SK-N-SH treated with all-trans-retinoic acid at 6 μM for 48 hours (cell line): ENCODE measurements at regions not wholly inside any gene's neighbourhood (a gene's known extent, or its start where the extent isn't known, plus 50 kb on each side); places are given as distances from the start of the nearest gene placed in this dataset.
"Not testable (repeated sequence)": the region's sequence is repeated elsewhere in the genome, so short reads cannot be mapped to it uniquely, and the experiment has no call there.

ENCODE experiments used
- ATAC-seq: fragments of 200-7000 bp; cut with Tn5 transposase; 3 replicates; pipeline ENCODE4 v1.9.1; 2020; ENCODE audit warnings: mild to moderate bottlenecking, moderate library complexity
- ARNTL ChIP-seq: fragments of 450-650 bp; formaldehyde crosslinking; IDR thresholded peaks from 2 replicates; pipeline ENCODE4 v1.5.0; 2020; ENCODE audit warnings: low read depth, mild to moderate bottlenecking, moderate library complexity, borderline replicate concordance
- BACH2 ChIP-seq: fragments of 250-450 bp; sonication (Bioruptor Pico); IDR thresholded peaks from 2 replicates; pipeline ENCODE4 v1.9.0; 2021; ENCODE audit warnings: mild to moderate bottlenecking, borderline replicate concordance
- CREB5 ChIP-seq: fragments of 250-450 bp; sonication (Bioruptor Pico); IDR thresholded peaks from 2 replicates; pipeline ENCODE4 v1.5.1; 2020; ENCODE audit warnings: low read depth, mild to moderate bottlenecking, moderate library complexity
- CSRNP3 ChIP-seq: fragments of 250-450 bp; sonication (Bioruptor Pico); IDR thresholded peaks from 2 replicates; pipeline ENCODE4 v1.5.1; 2021; ENCODE audit warnings: mild to moderate bottlenecking, moderate library complexity
- GLIS3 ChIP-seq: fragments of 250-450 bp; sonication (Bioruptor Pico); IDR thresholded peaks from 2 replicates; pipeline ENCODE4 v1.5.0; 2020; ENCODE audit warnings: mild to moderate bottlenecking, moderate library complexity
- ISL1 ChIP-seq: fragments of 250-450 bp; sonication (Bioruptor Pico); IDR thresholded peaks from 2 replicates; pipeline ENCODE4 v2.1.2; 2022; ENCODE audit warnings: mild to moderate bottlenecking, moderate library complexity
- OSR1 ChIP-seq: fragments of 250-450 bp; sonication (Bioruptor Pico); IDR thresholded peaks from 2 replicates; pipeline ENCODE4 v1.8.0; 2022; ENCODE audit warnings: moderate library complexity, mild to moderate bottlenecking, inconsistent platforms
- SNAI2 ChIP-seq: fragments of 250-450 bp; sonication (Bioruptor Pico); IDR thresholded peaks from 2 replicates; pipeline ENCODE4 v1.5.0; 2020; ENCODE audit warnings: mild to moderate bottlenecking, moderate library complexity
- TCF4 ChIP-seq: fragments of 250-450 bp; sonication (Bioruptor Pico); IDR thresholded peaks from 2 replicates; pipeline ENCODE4 v1.8.0; 2021; ENCODE audit warnings: mild to moderate bottlenecking, moderate library complexity, borderline replicate concordance
- TSHZ2 ChIP-seq: fragments of 250-450 bp; sonication (Bioruptor Pico); IDR thresholded peaks from 2 replicates; pipeline ENCODE4 v1.5.0; 2020; ENCODE audit warnings: mild to moderate bottlenecking, moderate library complexity
- ZC3H10 ChIP-seq: fragments of 250-450 bp; sonication (Bioruptor Pico); IDR thresholded peaks from 2 replicates; pipeline ENCODE4 v1.5.1; 2021; ENCODE audit warnings: mild to moderate bottlenecking, moderate library complexity
- ZFP3 ChIP-seq: fragments of 250-450 bp; sonication (Bioruptor Pico); IDR thresholded peaks from 2 replicates; pipeline ENCODE4 v1.5.0; 2020; ENCODE audit warnings: mild to moderate bottlenecking, moderate library complexity
- ZFP30 ChIP-seq: fragments of 450-650 bp; formaldehyde crosslinking; IDR thresholded peaks from 2 replicates; pipeline ENCODE4 v1.5.0; 2022; ENCODE audit warnings: mild to moderate bottlenecking, moderate library complexity
- ZNF565 ChIP-seq: fragments of 450-650 bp; formaldehyde crosslinking; conservative IDR thresholded peaks from 2 replicates; pipeline ENCODE4 v1.5.0; 2020; ENCODE audit warnings: low read depth, mild to moderate bottlenecking, moderate library complexity
- ZNF70 ChIP-seq: fragments of 450-650 bp; formaldehyde crosslinking; IDR thresholded peaks from 2 replicates; pipeline ENCODE4 v1.5.0; 2020; ENCODE audit warnings: mild to moderate bottlenecking, moderate library complexity
- ZNF8 ChIP-seq: fragments of 450-650 bp; formaldehyde crosslinking; IDR thresholded peaks from 2 replicates; pipeline ENCODE4 v1.5.0; 2020; ENCODE audit warnings: mild to moderate bottlenecking, moderate library complexity

- no peak for ATAC-seq
- TF ChIP-seq ZFP30 (CRISPR knock-in tag) (no peak), SNAI2 (CRISPR knock-in tag) (no peak), TCF4 (no peak), GLIS3 (no peak)
Measured at GRCh38 chr2:55775828-55776227, 82.2 kb upstream of the PNPT1 start.

- not testable (repeated sequence) for ATAC-seq
Measured at GRCh38 chr2:55773651-55774050, 80.0 kb upstream of the PNPT1 start.

GRCh38 chr2:55772109-55772980, 78.7 kb upstream of the PNPT1 start:
- ATAC-seq: no peak
- TF ChIP-seq ZFP3 (CRISPR knock-in tag): no peak
- TF ChIP-seq BACH2 (CRISPR knock-in tag): no peak
- no peak for TF ChIP-seq CREB5 (CRISPR knock-in tag)
- TF ChIP-seq CSRNP3 (CRISPR knock-in tag): no peak
- TF ChIP-seq TSHZ2 (CRISPR knock-in tag): no peak
- no peak for TF ChIP-seq ZC3H10
- no peak for TF ChIP-seq SNAI2 (CRISPR knock-in tag)
- no peak for TF ChIP-seq ZNF70 (CRISPR knock-in tag)

GRCh38 chr2:55771612-55772011, 78.0 kb upstream of the PNPT1 start:
- ATAC-seq: peak; percentile 71
- TF ChIP-seq ARNTL (CRISPR knock-in tag): no peak
- TF ChIP-seq OSR1: no peak
- no peak for TF ChIP-seq ZNF70 (CRISPR knock-in tag)
- TF ChIP-seq ISL1 (CRISPR knock-in tag): no peak
- no peak for TF ChIP-seq ZNF8 (CRISPR knock-in tag)
- TF ChIP-seq, all 23 proteins: peak for 0

GRCh38 chr2:55768991-55769390, 75.3 kb upstream of the PNPT1 start:
- no peak for ATAC-seq

More at GRCh38 chr2:55768991-55769390, 75.3 kb upstream of the PNPT1 start:
- TF ChIP-seq GLIS3 (no peak), CREB5 (CRISPR knock-in tag) (no peak), ZNF565 (CRISPR knock-in tag) (no peak), TSHZ2 (CRISPR knock-in tag) (no peak), ZNF8 (CRISPR knock-in tag) (no peak)
